ENCODE measurements at regions not wholly inside any gene's neighbourhood (a gene's known extent, or its start where the extent isn't known, plus 50 kb on each side); places are given as distances from the start of the nearest gene placed in this dataset.

DNA sequence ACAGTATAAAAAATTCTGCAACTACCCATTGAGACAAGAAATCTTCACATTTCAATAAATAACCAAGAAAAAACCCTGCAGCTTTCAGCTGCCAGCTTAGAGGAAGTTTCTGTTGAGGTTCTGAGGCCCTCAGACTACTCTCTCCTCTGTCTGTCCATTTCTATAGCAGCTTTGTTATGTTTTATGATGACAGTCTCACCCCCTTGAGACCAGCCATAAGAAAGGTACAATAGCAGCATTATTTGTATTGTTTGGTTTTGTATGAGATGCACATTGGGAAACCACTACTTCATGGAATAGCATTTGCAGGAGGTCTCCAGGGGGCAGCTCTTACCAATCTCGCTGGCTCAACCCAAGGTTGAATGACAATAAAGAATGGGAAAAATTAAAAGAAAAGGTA lies 334.6 kb upstream of the VRK2 start:
- Histone ChIP-seq H3K18ac (ENCODE audit: insufficient read length, low read depth, low read length) (no peak overlapping the region), H2BK120ac (ENCODE audit: low read depth, low read length, poor library complexity, severe bottlenecking) (no peak overlapping the region), H4K20me1 (ENCODE audit: control insufficient read depth, insufficient read depth, insufficient read length) (no peaks in the 10 kb centered on the region), H3K4me1 (ENCODE audit: insufficient read depth, low read length) (peaks cover 5% of the 10 kb centered on the region; the same call in 1 of the 2 replicates), H4K91ac (ENCODE audit: insufficient read length, low read depth, low read length) (no peak overlapping the region), H3T11ph (ENCODE audit: low read length) (no peak overlapping the region), H2BK5ac (ENCODE audit: insufficient read length, low read length) (no peak overlapping the region), H2BK15ac (ENCODE audit: low read depth, low read length) (no peak overlapping the region), H2BK12ac (ENCODE audit: insufficient read length, low read depth, low read length) (no peak overlapping the region), H3K27ac (ENCODE audit: insufficient read length, low read depth, low read length) (no peak overlapping the region), H2AFZ (ENCODE audit: low read length) (no peak overlapping the region), H3K79me2 (ENCODE audit: insufficient read depth, low read length) (no peaks in the 10 kb centered on the region), H3K56ac (ENCODE audit: insufficient read length, low read depth, low read length) (no peak overlapping the region), H3K14ac (ENCODE audit: insufficient read depth, low read length) (no peak overlapping the region), H4K8ac (replicated peaks; ENCODE audit: insufficient read length, low read depth, low read length) (no peak overlapping the region), H2AK5ac (ENCODE audit: insufficient read length, low read length) (no peak overlapping the region), H3K9me3 (ENCODE audit: control insufficient read depth, low read depth, low read length) (no peaks in the 10 kb centered on the region), H3K4me2 (ENCODE audit: insufficient read depth, insufficient read length, low read length) (no peak overlapping the region), H3K23me2 (ENCODE audit: insufficient read length, low read depth, low read length, poor library complexity, severe bottlenecking) (no peaks in the 10 kb centered on the region), H3K79me1 (ENCODE audit: insufficient read depth, low read depth, low read length, poor library complexity, severe bottlenecking) (no peaks in the 10 kb centered on the region), H3K27me3 (ENCODE audit: insufficient read depth, low read length) (no peaks in the 10 kb centered on the region), H3K23ac (ENCODE audit: insufficient read length, low read depth, low read length) (no peak overlapping the region), H3K9ac (ENCODE audit: extremely low read depth, insufficient read length, low read length) (no peak overlapping the region), H2BK20ac (ENCODE audit: low read depth, low read length, poor library complexity, severe bottlenecking) (no peak overlapping the region), H4K5ac (ENCODE audit: insufficient read length, low read depth, low read length) (no peak overlapping the region), H3K4ac (ENCODE audit: low read depth, low read length) (no peak overlapping the region)
- H3K4me1 Mint-ChIP-seq, result peaks cover 54 to 60% of the 10 kb centered on the region in 2 experiments
- TF ChIP-seq, protein P1, sequence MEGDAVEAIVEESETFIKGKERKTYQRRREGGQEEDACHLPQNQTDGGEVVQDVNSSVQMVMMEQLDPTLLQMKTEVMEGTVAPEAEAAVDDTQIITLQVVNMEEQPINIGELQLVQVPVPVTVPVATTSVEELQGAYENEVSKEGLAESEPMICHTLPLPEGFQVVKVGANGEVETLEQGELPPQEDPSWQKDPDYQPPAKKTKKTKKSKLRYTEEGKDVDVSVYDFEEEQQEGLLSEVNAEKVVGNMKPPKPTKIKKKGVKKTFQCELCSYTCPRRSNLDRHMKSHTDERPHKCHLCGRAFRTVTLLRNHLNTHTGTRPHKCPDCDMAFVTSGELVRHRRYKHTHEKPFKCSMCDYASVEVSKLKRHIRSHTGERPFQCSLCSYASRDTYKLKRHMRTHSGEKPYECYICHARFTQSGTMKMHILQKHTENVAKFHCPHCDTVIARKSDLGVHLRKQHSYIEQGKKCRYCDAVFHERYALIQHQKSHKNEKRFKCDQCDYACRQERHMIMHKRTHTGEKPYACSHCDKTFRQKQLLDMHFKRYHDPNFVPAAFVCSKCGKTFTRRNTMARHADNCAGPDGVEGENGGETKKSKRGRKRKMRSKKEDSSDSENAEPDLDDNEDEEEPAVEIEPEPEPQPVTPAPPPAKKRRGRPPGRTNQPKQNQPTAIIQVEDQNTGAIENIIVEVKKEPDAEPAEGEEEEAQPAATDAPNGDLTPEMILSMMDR (conservative IDR thresholded peaks at IDR 0.05), result no peak
- H3K36me3 Mint-ChIP-seq (ENCODE audit: insufficient read depth in 1 of 3, low read depth in 3 of 3), result no peaks in the 10 kb centered on the region
- H3K4me3 Mint-ChIP-seq, result no peak overlapping the region; a peak in 1 of 5 replicates
- no peaks in the 10 kb centered on the region for H3K9me3 Mint-ChIP-seq
- H3K27me3 Mint-ChIP-seq (ENCODE audit: low read depth), result no peaks in the 10 kb centered on the region
- no peak for DNase-seq
- no CpG with 5 or more reads among the region's 1 CpG for WGBS (ENCODE audit: extremely low coverage, insufficient read length, low lambda C conversion rate)
- H3K27ac Mint-ChIP-seq, result peak overlapping the region in 1 of 3 experiments; percentile 79; a peak in 3 of 7 replicates

Data from H9 (cell line).